Ectodermal cell (in vitro differentiated cells): ENCODE measurements at regions not wholly inside any gene's neighbourhood (a gene's known extent, or its start where the extent isn't known, plus 50 kb on each side); places are given as distances from the start of the nearest gene placed in this dataset.

Source experiments
- H3K27ac ChIP-seq: 2 replicates; pipeline ENCODE4 v1.7.0; 2013; ENCODE audit warnings: mild to moderate bottlenecking, low read depth, low read length; ENCODE audit not compliant: insufficient read depth, poor library complexity, severe bottlenecking
- H3K27me3 ChIP-seq: 2 replicates; pipeline ENCODE4 v1.7.0; 2013; ENCODE audit warnings: mild to moderate bottlenecking, low read length; ENCODE audit not compliant: insufficient read depth, control insufficient read depth, poor library complexity, severe bottlenecking
- H3K36me3 ChIP-seq: one replicate; pipeline ENCODE4 v1.7.0; 2013; ENCODE audit warnings: low read length; ENCODE audit not compliant: control insufficient read depth, insufficient read depth
- H3K4me1 ChIP-seq: one replicate; pipeline ENCODE4 v1.7.0; 2013; ENCODE audit warnings: low read length; ENCODE audit not compliant: control insufficient read depth, insufficient read depth
- H3K4me3 ChIP-seq: 2 replicates; pipeline ENCODE4 v1.7.0; 2013; ENCODE audit warnings: low read depth, low read length, control low read depth; ENCODE audit not compliant: insufficient read depth
- H3K9me3 ChIP-seq: 2 replicates; pipeline ENCODE4 v1.7.0; 2013; ENCODE audit warnings: mild to moderate bottlenecking, low read length, moderate library complexity; ENCODE audit not compliant: control insufficient read depth
- whole genome bisulfite sequencing, 2 experiments: methylation state at CpG; one replicate each; pipeline ENCODE4 v1.1.7; 2013; ENCODE audit warnings: missing lambda C conversion rate in 2 of 2; 5-methylcytosine and 5-hydroxymethylcytosine counted together

- WGBS, 2 experiments: 92 to 93% methylated on average over 13 of the region's 13 CpGs
- no peaks in the 10 kb centered on the region for H3K9me3 ChIP-seq
- H3K36me3 ChIP-seq: no peaks in the 10 kb centered on the region
- H3K4me3 ChIP-seq: no peak overlapping the region
- no peaks in the 10 kb centered on the region for H3K27me3 ChIP-seq
- peaks cover 7% of the 10 kb centered on the region for H3K4me1 ChIP-seq
- no peak overlapping the region for H3K27ac ChIP-seq
Observed at GRCh38 chr2:15765686-15766302, 174.1 kb downstream of the DDX1 start.

DNA sequence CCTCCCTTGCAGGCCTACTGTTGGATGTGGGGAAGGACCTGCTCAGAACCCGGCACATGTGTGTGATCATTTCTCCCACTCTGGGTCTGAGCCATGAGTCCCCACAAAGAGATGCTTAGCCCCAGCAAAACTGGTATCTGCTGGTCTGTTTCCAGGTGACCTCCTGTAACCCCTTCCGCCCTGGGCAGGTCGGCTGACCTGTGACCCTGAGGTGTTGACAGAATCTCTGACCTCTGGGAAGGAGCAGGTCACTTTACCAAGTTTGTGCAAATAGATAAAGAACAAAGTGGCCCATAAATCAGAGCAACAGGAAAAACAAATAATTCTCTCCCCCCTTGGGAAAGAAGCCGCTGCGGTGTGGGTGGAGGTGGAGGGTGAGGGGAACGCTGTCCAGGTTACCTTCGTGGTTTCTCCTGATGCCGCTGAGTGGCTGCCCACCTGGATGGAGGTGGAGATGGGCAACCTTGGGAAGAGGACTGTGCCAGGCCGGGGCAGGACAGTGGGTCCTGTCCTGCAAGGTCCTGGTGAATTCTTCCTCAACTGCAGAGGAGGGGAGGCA lies 174.0 kb upstream of the MYCN start:
- 95 to 96% methylated on average over 9 of the region's 9 CpGs for WGBS, 2 experiments

DNA sequence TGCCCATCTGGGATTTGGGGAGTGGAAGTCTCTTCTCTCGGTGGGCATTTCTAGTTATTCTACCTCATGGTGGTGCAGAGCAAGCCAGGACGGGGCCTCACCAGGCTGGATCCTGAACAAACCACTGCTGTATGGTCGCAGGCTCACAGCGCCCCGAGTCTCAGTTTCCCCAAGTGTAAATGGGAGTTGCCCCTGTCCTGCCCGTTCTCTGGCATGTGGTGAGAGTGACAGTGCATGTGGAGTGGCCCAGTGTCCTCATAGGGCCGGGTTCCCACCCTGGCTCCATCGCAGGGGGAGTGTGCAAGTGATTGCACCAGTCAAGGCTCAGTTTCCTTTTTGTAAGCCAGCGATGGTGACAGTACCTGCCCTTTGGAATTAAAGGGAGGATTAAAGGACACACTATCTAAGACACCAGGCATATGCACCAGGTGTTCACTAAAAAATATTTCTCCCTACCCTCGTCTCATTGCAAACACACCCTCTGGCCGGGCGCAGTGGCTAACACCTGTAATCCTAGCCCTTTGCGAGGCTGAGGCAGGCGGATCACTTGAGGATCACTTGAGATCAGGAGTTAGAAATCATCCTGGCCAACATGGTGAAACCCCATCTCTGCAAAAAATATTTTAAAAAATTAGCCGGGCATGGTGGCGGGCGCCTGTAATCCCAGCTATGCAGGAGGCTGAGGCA lies 173.3 kb upstream of the MYCN start:
- Histone ChIP-seq H3K4me3 (no peak overlapping the region), H3K27me3 (no peaks in the 10 kb centered on the region), H3K27ac (no peak overlapping the region), H3K9me3 (no peaks in the 10 kb centered on the region), H3K36me3 (no peaks in the 10 kb centered on the region), H3K4me1 (peaks cover 12% of the 10 kb centered on the region)
- 93% methylated on average over 17 of the region's 17 CpGs for WGBS, 2 experiments

More for the DNA sequence above, 174.0 kb upstream of the MYCN start:
- no peaks in the 10 kb centered on the region for H3K27me3 ChIP-seq
- H3K4me3 ChIP-seq: no peak overlapping the region
- no peaks in the 10 kb centered on the region for H3K36me3 ChIP-seq
- H3K9me3 ChIP-seq: no peaks in the 10 kb centered on the region
- no peak overlapping the region for H3K27ac ChIP-seq
- H3K4me1 ChIP-seq: peaks cover 7% of the 10 kb centered on the region

GRCh38 chr2:15767679-15768078 lies 172.7 kb upstream of the MYCN start:
- Histone ChIP-seq H3K27ac (no peak overlapping the region), H3K36me3 (no peaks in the 10 kb centered on the region), H3K4me3 (no peak overlapping the region), H3K4me1 (peaks cover 17% of the 10 kb centered on the region), H3K27me3 (no peaks in the 10 kb centered on the region), H3K9me3 (no peaks in the 10 kb centered on the region)
- 88 to 94% methylated on average over 5 of the region's 5 CpGs for WGBS, 2 experiments

DNA sequence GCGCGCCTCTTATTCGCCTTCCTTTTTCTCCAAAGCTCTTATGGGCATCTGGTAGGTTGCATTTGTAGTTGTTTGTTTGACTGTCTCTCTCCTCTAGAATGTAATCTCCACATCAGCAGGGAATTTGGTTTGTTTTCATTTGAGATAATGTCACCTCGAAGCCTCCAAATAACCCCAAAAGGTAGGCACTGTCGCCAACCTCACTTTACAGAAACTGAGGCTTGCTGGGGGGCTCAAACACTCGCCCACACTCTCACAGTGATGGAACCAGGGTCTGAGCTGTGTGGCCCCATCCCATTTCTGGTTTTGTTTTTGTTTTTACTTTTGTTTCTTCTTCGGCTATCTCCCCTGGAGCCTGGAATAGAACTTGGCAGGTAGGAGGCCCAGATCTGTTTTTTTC lies 172.2 kb upstream of the MYCN start:
- Histone ChIP-seq H3K4me1 (peaks cover 20% of the 10 kb centered on the region), H3K27me3 (no peaks in the 10 kb centered on the region), H3K36me3 (no peaks in the 10 kb centered on the region), H3K4me3 (no peak overlapping the region), H3K9me3 (no peaks in the 10 kb centered on the region), H3K27ac (no peak overlapping the region)
- WGBS, 2 experiments: 88 to 94% methylated on average over 7 of the region's 7 CpGs

- no peak overlapping the region for H3K27ac ChIP-seq
- peaks cover 20% of the 10 kb centered on the region for H3K4me1 ChIP-seq
- no peaks in the 10 kb centered on the region for H3K27me3 ChIP-seq
- H3K4me3 ChIP-seq: no peak overlapping the region
- 69 to 75% methylated on average over 10 of the region's 10 CpGs for WGBS, 2 experiments
- H3K36me3 ChIP-seq: no peaks in the 10 kb centered on the region
- H3K9me3 ChIP-seq: no peaks in the 10 kb centered on the region
Observed at GRCh38 chr2:15768615-15769014, 171.7 kb upstream of the MYCN start.

DNA sequence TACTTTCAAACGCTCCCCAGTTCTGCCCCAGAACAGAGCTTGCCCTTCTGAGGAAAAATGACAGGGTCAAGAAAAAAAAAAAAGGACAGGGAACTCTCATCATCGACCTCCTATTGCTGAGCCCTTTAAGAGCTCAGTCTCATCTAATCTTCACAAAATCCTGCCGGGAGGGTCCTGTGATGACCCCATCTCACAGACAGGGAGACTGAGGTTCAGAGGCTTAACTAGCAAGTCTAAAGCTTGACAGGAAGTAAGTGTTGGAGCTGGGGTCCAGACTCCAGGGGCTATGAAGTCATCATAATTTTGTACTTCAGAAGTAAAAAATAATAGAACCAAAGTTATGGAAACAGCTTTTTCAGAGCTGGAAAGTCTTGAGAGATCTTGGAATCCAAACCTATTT lies 171.1 kb upstream of the MYCN start:
- Histone ChIP-seq H3K4me1 (peaks cover 20% of the 10 kb centered on the region), H3K27ac (no peak overlapping the region), H3K27me3 (no peaks in the 10 kb centered on the region), H3K36me3 (no peaks in the 10 kb centered on the region), H3K9me3 (no peaks in the 10 kb centered on the region), H3K4me3 (no peak overlapping the region)
- WGBS, 2 experiments: 87 to 99% methylated on average over 3 of the region's 3 CpGs

- Histone ChIP-seq H3K4me3 (no peak overlapping the region), H3K27me3 (no peaks in the 10 kb centered on the region), H3K27ac (no peak overlapping the region), H3K4me1 (peaks cover 20% of the 10 kb centered on the region), H3K36me3 (no peaks in the 10 kb centered on the region), H3K9me3 (no peaks in the 10 kb centered on the region)
- WGBS, 2 experiments: 86 to 91% methylated on average over 17 of the region's 17 CpGs
Observed at GRCh38 chr2:15769676-15770547, 170.4 kb upstream of the MYCN start.

- H3K36me3 ChIP-seq: no peaks in the 10 kb centered on the region
- no peak overlapping the region for H3K4me3 ChIP-seq
- no peaks in the 10 kb centered on the region for H3K27me3 ChIP-seq
- 85 to 87% methylated on average over 12 of the region's 12 CpGs for WGBS, 2 experiments
- peaks cover 20% of the 10 kb centered on the region for H3K4me1 ChIP-seq
- no peaks in the 10 kb centered on the region for H3K9me3 ChIP-seq
- no peak overlapping the region for H3K27ac ChIP-seq
Observed at GRCh38 chr2:15770606-15771005, 169.7 kb upstream of the MYCN start.

GRCh38 chr2:15771124-15771523 lies 169.2 kb upstream of the MYCN start:
- WGBS, 2 experiments: 94 to 96% methylated on average over 7 of the region's 7 CpGs
- Histone ChIP-seq H3K27me3 (no peaks in the 10 kb centered on the region), H3K27ac (no peak overlapping the region), H3K36me3 (no peaks in the 10 kb centered on the region), H3K4me1 (peaks cover 20% of the 10 kb centered on the region), H3K9me3 (no peaks in the 10 kb centered on the region), H3K4me3 (no peak overlapping the region)
